HepG2 (cell line): ENCODE measurements at regions not wholly inside any gene's neighbourhood (a gene's known extent, or its start where the extent isn't known, plus 50 kb on each side); places are given as distances from the start of the nearest gene placed in this dataset.

Experiments
- CEBPB ChIP-seq: IDR thresholded peaks from 2 replicates; pipeline ENCODE4 v1.6.1; 2011; ENCODE audit warnings: low read depth, low read length, improper control_type of control experiment, borderline replicate concordance
- CREB3 ChIP-seq: sonication (generic); formaldehyde crosslinking; IDR thresholded peaks from 2 replicates; pipeline ENCODE4 v1.5.0; 2020; ENCODE audit warnings: missing genetic modification reagents
- CREM ChIP-seq, 2 experiments: sonication (generic) in 1 of 2; formaldehyde crosslinking in 1 of 2; IDR thresholded peaks; 2 replicates each; pipeline versions ENCODE4 v1.4.0 to v1.6.1; 2016 to 2020; ENCODE audit warnings: antibody characterized with exemption in 1 of 2, mild to moderate bottlenecking in 1 of 2, missing genetic modification reagents in 1 of 2
- E2F1 ChIP-seq: sonication (generic); formaldehyde crosslinking; IDR thresholded peaks from 2 replicates; pipeline ENCODE4 v1.5.0; 2020; ENCODE audit warnings: missing genetic modification reagents
- NFIC ChIP-seq: IDR thresholded peaks from 2 replicates; pipeline ENCODE4 v1.6.1; 2012; ENCODE audit warnings: mild to moderate bottlenecking, low read length, inconsistent platforms
- NR2F1 ChIP-seq, 2 experiments: fragments of 450-650 bp in 1 of 2; formaldehyde crosslinking in 1 of 2; IDR thresholded peaks; 2 replicates each; pipeline versions ENCODE4 v1.5.0 to v1.6.1; 2016 to 2020; ENCODE audit warnings: mild to moderate bottlenecking in 1 of 2, missing compliant biosample characterization in 1 of 2, missing genetic modification reagents in 1 of 2, moderate library complexity in 1 of 2
- PATZ1 ChIP-seq: sonication (generic); formaldehyde crosslinking; IDR thresholded peaks from 2 replicates; pipeline ENCODE4 v1.4.0; 2020; ENCODE audit warnings: missing genetic modification reagents
- POGZ ChIP-seq: sonication (generic); formaldehyde crosslinking; IDR thresholded peaks from 2 replicates; pipeline ENCODE4 v1.4.0; 2020; ENCODE audit warnings: mild to moderate bottlenecking, missing genetic modification reagents
- POLR2A ChIP-seq, 2 experiments: IDR thresholded peaks; 2 replicates each; pipeline ENCODE4 v1.6.1; 2011; ENCODE audit warnings: low read depth in 2 of 2, low read length in 2 of 2, mild to moderate bottlenecking in 1 of 2, moderate library complexity in 1 of 2; ENCODE audit not compliant: insufficient read depth in 1 of 2
- PRDM10 ChIP-seq: sonication (generic); formaldehyde crosslinking; IDR thresholded peaks from 2 replicates; pipeline ENCODE4 v1.4.0; 2020; ENCODE audit warnings: low read depth, missing genetic modification reagents
- YY1 ChIP-seq: IDR thresholded peaks from 2 replicates; pipeline ENCODE4 v1.6.1; 2011; ENCODE audit warnings: low read length, low read depth, moderate library complexity, mild to moderate bottlenecking; ENCODE audit not compliant: insufficient read depth, insufficient replicate concordance
- ZFX ChIP-seq: sonication (generic); formaldehyde crosslinking; IDR thresholded peaks from 2 replicates; pipeline ENCODE4 v1.4.0; 2020; ENCODE audit warnings: mild to moderate bottlenecking, low read depth, missing genetic modification reagents, moderate library complexity

- no peak for TF ChIP-seq YY1
- no peak for TF ChIP-seq E2F1
- no peak for TF ChIP-seq PATZ1
- no peak for TF ChIP-seq ZFX (CRISPR knock-in tag)
- no peak for TF ChIP-seq PRDM10 (CRISPR knock-in tag)
- TF ChIP-seq CREM (IDR thresholded peaks at IDR 0.05) = no peak
- TF ChIP-seq CREM (CRISPR knock-in tag; IDR thresholded peaks at IDR 0.05) = no peak
- TF ChIP-seq CEBPB = no peak
- no peak for TF ChIP-seq POGZ (CRISPR knock-in tag)
- TF ChIP-seq NR2F1 (CRISPR knock-in tag; IDR thresholded peaks at IDR 0.05) = no peak
- TF ChIP-seq POLR2A (IDR thresholded peaks at IDR 0.05; ENCODE audit: insufficient read depth in 1 of 2, low read depth in 2 of 2, low read length in 2 of 2) = no peak
- no peak for TF ChIP-seq CREB3 (CRISPR knock-in tag)
- no peak for TF ChIP-seq NFIC
Measured at GRCh38 chr2:41826921-41827320, 220.9 kb upstream of the PKDCC start.
